NOMO-1 treated with DMSO at 0.1 percent for 48 hours (cell line): ENCODE measurements at regions not wholly inside any gene's neighbourhood (a gene's known extent, or its start where the extent isn't known, plus 50 kb on each side); places are given as distances from the start of the nearest gene placed in this dataset.
"Not testable (repeated sequence)": the region's sequence is repeated elsewhere in the genome, so short reads cannot be mapped to it uniquely, and the experiment has no call there.

Source experiments
- DNase-seq: peaks from one replicate; lab custom pipeline; 2025; ENCODE audit not compliant: unreplicated experiment; lab: John Stamatoyannopoulos, UW

- DNase-seq, result no peak
Measured at GRCh38 chr6:113017353-113017752, 670.2 kb downstream of the RFPL4B start.

- DNase-seq, result no peak
Measured at GRCh38 chr6:113018351-113019151, 671.4 kb downstream of the RFPL4B start.

- no peak for DNase-seq
Measured at GRCh38 chr6:113019176-113019575, 672.0 kb downstream of the RFPL4B start.

GRCh38 chr6:113027780-113028179, 680.6 kb downstream of the RFPL4B start:
- DNase-seq, result no peak

- DNase-seq, result not testable (repeated sequence)
Measured at GRCh38 chr6:113029161-113029560, 682.0 kb downstream of the RFPL4B start.

- DNase-seq, result no peak
Measured at GRCh38 chr6:113031591-113032238, 684.6 kb downstream of the RFPL4B start.

- peak; percentile 2 for DNase-seq
Measured at GRCh38 chr6:113039005-113039404, 691.9 kb downstream of the RFPL4B start.

- no peak for DNase-seq
Measured at GRCh38 chr6:113047148-113047547, 700.0 kb downstream of the RFPL4B start.

- no peak for DNase-seq
Measured at GRCh38 chr6:113047932-113048331, 700.8 kb downstream of the RFPL4B start.

- DNase-seq, result no peak
Measured at GRCh38 chr6:113048741-113049140, 701.6 kb downstream of the RFPL4B start.

GRCh38 chr6:113049190-113049589, 702.1 kb downstream of the RFPL4B start:
- no peak for DNase-seq

GRCh38 chr6:113050010-113050858, 703.1 kb downstream of the RFPL4B start:
- DNase-seq, result no peak

GRCh38 chr6:113050979-113051378, 703.8 kb downstream of the RFPL4B start:
- no peak for DNase-seq

- no peak for DNase-seq
Measured at GRCh38 chr6:113052506-113052905, 705.4 kb downstream of the RFPL4B start.

- no peak for DNase-seq
Measured at GRCh38 chr6:113055061-113055460, 707.9 kb downstream of the RFPL4B start.

- no peak for DNase-seq
Measured at GRCh38 chr6:113055998-113056397, 708.9 kb downstream of the RFPL4B start.

GRCh38 chr6:113057567-113058053, 710.5 kb downstream of the RFPL4B start:
- DNase-seq, result no peak

- DNase-seq, result no peak
Measured at GRCh38 chr6:113060664-113061063, 713.5 kb downstream of the RFPL4B start.

- DNase-seq, result no peak
Measured at GRCh38 chr6:113065611-113066010, 718.5 kb downstream of the RFPL4B start.

GRCh38 chr6:113067612-113068275, 720.6 kb downstream of the RFPL4B start:
- no peak for DNase-seq

GRCh38 chr6:113068570-113068969, 721.4 kb downstream of the RFPL4B start:
- no peak for DNase-seq
